Fibroblast of lung (primary cell): ENCODE measurements at regions not wholly inside any gene's neighbourhood (a gene's known extent, or its start where the extent isn't known, plus 50 kb on each side); places are given as distances from the start of the nearest gene placed in this dataset.

ENCODE experiments used
- CTCF ChIP-seq, 2 donors: IDR thresholded peaks in 1 of 2; conservative IDR thresholded peaks in 1 of 2; 1 replicate in 1 of 2; 2 replicates in 1 of 2; pipeline ENCODE4 v1.5.1; 2011 to 2012; ENCODE audit warnings: low read length in 2 of 2, control low read depth in 1 of 2, inconsistent platforms in 1 of 2, low read depth in 1 of 2, mild to moderate bottlenecking in 1 of 2
- EZH2 ChIP-seq: IDR thresholded peaks from 2 replicates; pipeline ENCODE4 v1.5.1; 2012; ENCODE audit warnings: low read length, control low read depth, mild to moderate bottlenecking; ENCODE audit errors: missing control alignments

GRCh38 chr6:145082359-145082758 lies 653.0 kb downstream of the EPM2A start:
- no peak for TF ChIP-seq CTCF (conservative IDR thresholded peaks at IDR 0.05 in 1 of 2, IDR thresholded peaks at IDR 0.05 in 1 of 2; ENCODE audit: low read depth in 1 of 2, low read length in 2 of 2)
- no peak for TF ChIP-seq EZH2
